HG03039 (cell line): ENCODE measurements at regions not wholly inside any gene's neighbourhood (a gene's known extent, or its start where the extent isn't known, plus 50 kb on each side); places are given as distances from the start of the nearest gene placed in this dataset.

Experiments
- ATAC-seq: cut with Tn5 transposase; IDR thresholded peaks from one replicate; pipeline ENCODE4 v1.9.1; 2021; ENCODE audit warnings: mild to moderate bottlenecking, moderate library complexity; ENCODE audit not compliant: unreplicated experiment

GRCh38 chr7:125412890-125413665 lies 483.5 kb upstream of the POT1 start:
- peak; percentile 59 for ATAC-seq

DNA sequence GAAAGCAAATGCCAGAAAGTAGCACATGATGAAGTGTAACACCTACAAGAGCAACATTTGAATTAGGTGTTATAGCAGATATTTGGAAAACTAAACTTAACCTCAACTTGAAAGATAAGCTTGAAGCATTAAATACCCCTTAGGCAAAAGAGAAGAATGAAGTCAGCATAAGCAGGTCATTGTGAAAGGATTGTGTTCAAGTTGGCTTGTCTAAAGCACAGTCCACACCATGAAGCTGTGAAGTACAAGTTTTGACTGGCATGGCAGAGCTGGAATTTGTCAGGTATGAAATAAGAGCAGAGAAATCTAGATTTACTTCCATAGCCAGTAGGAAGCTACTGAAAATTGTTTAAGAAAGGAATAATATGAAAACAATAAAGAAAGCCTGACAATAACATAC lies 480.3 kb upstream of the POT1 start:
- ATAC-seq: no peak

DNA sequence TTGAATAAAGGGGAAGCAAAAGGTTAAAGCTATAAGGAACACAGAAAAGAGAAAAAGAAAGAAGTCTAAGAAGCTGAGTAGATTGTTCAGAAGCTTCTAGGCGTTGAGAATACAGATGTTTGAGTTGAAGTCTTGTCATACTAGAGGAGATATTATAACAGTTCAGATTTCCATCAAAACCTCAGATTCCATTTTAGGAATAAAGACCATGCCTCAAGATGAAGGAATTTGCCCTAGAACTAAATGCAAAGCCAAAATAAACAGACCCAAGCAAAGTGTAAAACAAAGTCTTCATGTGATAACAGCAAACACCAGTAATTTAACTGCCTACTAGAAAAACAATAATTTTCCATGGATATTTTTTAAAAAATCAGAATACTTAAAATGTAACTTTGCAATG lies 476.5 kb upstream of the POT1 start:
- ATAC-seq: no peak

DNA sequence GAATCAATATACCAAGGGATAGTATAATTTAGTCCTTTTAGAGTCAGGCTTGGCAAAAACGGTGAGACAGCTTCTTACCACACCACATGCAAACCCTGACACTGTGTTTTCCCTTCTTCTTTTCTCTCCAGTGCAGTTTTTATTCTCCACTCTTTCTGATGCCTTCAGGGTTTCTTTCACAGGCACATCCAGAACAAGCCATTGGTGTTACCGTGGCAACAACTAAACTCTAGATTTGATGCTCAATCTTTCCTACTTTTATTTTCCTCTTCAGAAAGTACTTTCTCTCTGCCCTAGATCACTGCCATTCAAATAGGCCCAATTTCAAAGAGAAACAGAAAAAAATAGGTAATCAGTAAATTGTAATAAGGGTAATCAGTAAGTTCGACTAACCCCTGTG lies 469.8 kb upstream of the POT1 start:
- no peak for ATAC-seq

- ATAC-seq: no peak
Observed at GRCh38 chr7:125396466-125397151, 467.0 kb upstream of the POT1 start.

DNA sequence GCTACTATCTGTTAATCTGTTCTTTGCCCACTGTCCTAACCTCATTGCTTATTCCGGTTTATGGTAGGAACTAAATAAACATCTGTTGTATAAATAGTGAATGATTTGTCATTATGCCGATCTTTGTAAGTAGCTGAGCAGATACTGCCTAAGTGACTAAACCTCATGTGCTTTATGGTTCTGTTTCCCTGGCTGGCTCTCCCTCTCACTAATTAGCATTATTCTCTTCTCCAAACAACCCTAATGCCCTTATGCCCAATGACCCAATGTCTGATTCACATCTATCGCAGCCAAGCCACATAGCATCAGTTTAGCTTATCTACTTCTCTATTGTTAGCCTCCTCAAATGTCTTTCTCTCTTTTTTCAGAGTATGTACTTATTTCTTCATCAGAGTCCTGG lies 462.3 kb upstream of the POT1 start:
- no peak for ATAC-seq

DNA sequence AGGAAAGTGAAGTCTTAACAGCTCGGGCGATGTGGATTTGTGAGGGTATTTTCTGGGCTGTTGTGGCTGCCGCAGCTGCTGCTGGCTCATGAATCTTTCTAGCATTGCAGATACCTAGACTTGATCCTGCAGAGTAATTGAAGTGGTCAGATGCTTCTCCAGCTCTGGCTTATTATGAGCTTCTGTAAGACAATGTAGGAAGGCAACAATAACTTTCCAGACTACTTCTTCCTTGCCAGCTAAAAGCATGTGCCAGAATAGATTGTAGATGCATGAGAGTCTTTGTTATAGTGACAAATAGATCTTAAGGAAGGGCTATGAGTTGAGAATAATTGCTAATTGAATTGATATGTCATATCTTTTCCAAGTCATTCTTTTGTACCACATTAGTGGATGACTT lies 461.4 kb upstream of the POT1 start:
- ATAC-seq: no peak

DNA sequence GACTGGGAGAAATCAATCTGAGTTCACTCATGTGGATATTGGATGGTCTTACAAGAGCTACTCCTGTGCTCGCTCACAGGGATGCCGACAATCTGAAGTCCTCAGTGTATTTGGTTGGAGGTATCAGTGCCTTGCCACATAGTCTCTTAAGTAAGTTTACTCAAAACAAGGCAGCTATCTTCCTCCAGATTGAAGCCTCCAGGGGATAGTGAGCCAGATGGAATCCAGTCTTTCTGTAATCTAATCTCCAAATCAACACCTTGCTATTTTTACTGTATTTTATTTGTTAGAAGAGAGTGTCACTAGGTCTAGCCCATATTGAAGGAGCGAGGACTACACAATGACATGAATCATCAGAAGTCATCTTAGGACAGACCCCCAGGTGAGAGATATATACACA lies 456.6 kb upstream of the POT1 start:
- ATAC-seq: no peak

GRCh38 chr7:125383324-125383723 lies 453.7 kb upstream of the POT1 start:
- ATAC-seq: no peak

- no peak for ATAC-seq
Observed at GRCh38 chr7:125382401-125382800, 452.8 kb upstream of the POT1 start.

- ATAC-seq: no peak
Observed at GRCh38 chr7:125375942-125376341, 446.3 kb upstream of the POT1 start.

- ATAC-seq: no peak
Observed at GRCh38 chr7:125370502-125370901, 440.9 kb upstream of the POT1 start.

GRCh38 chr7:125363873-125364272 lies 434.2 kb upstream of the POT1 start:
- no peak for ATAC-seq

GRCh38 chr7:125358551-125359167 lies 429.0 kb upstream of the POT1 start:
- no peak for ATAC-seq

GRCh38 chr7:125357676-125358455 lies 428.2 kb upstream of the POT1 start:
- ATAC-seq: no peak

GRCh38 chr7:125355899-125356298 lies 426.3 kb upstream of the POT1 start:
- peak; percentile 81 for ATAC-seq

GRCh38 chr7:125347269-125347668 lies 417.6 kb upstream of the POT1 start:
- no peak for ATAC-seq

DNA sequence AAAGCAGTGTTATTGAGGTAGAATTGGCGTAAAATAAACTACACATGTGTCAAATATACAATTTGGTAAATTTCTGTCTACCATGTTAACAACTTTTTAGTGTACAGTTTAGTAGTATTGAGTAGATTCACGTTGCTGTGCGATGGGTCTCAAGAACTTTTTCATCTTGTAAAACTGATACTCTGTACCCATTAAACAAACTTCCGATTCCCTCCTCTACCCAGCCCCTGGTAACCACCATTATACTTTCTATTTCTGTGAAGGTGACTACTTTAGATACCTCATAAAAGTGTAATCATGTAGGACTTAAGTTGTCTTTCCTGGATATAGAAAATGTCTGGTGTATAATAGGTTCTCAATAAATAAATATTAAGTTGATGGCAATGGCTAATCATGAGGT lies 408.5 kb upstream of the POT1 start:
- no peak for ATAC-seq

DNA sequence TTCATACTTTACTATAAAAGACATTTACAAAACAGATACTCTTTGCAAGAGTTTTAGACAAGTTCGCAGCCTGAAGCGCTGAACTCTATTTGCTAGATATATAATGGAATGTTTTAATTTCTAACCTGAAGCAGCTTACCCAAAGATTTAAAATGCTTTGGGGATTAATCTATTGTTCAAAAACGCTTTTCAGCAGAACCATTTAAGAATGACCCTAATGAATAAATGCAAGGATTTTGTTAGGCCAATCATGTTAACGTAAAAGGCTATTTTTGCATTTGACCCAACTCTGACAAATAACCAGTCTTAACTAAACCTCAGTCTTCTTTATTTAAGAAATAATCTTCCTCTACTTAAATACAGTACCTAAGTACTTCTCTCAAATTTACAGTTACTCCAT lies 406.7 kb upstream of the POT1 start:
- ATAC-seq: no peak

DNA sequence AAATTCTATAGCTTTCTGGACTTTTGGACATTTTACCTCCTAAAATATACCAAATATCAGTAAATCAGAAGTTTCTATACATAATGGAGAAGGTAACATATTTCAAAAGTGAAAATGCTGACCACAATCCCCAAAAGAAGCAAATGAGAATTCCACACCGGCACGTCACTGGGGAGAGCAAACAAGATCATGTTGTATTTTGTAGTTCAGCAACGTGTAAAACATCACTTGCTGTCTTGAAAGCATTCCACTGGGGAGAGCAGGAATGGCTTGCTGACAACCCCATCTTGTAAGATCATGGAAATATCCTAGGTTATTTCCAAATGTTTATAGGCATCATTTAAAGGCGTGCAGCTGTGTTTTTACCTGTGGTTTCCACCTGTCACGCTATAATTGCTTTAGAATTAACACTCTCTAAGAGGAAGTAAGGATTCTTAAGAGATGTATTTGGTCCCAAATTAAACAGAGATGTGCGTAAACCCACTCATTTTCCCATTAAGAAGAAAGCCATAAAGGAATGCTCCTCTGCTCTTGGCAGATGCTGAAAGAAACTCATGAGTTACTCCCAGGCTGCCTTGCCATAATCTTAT lies 397.1 kb upstream of the POT1 start:
- no peak for ATAC-seq

- no peak for ATAC-seq
Observed at GRCh38 chr7:125316466-125316865, 386.8 kb upstream of the POT1 start.
